Glomerular visceral epithelial cell (primary cell): ENCODE measurements at regions not wholly inside any gene's neighbourhood (a gene's known extent, or its start where the extent isn't known, plus 50 kb on each side); places are given as distances from the start of the nearest gene placed in this dataset.
"Not testable (repeated sequence)": the region's sequence is repeated elsewhere in the genome, so short reads cannot be mapped to it uniquely, and the experiment has no call there.

Experiments used
- DNase-seq: peaks from one replicate; pipeline ENCODE4 v3.0.0-alpha.2; 2016; ENCODE audit errors: extremely low spot score

- DNase-seq: no peak
These were observed 91.1 kb upstream of the B3GAT1 start for GRCh38 chr11:134503100-134503499.

GRCh38 chr11:134502153-134502550 lies 90.1 kb upstream of the B3GAT1 start:
- no peak for DNase-seq

GRCh38 chr11:134501406-134502152 lies 89.5 kb upstream of the B3GAT1 start:
- no peak for DNase-seq

- no peak for DNase-seq
These were observed 88.6 kb upstream of the B3GAT1 start for GRCh38 chr11:134500621-134501020.

- DNase-seq: no peak
These were observed 87.9 kb upstream of the B3GAT1 start for GRCh38 chr11:134499990-134500389.

- DNase-seq: no peak
These were observed 86.5 kb upstream of the B3GAT1 start for GRCh38 chr11:134498326-134499139.

GRCh38 chr11:134497586-134497985 lies 85.5 kb upstream of the B3GAT1 start:
- no peak for DNase-seq

GRCh38 chr11:134496058-134496457 lies 84.0 kb upstream of the B3GAT1 start:
- not testable (repeated sequence) for DNase-seq

- DNase-seq: not testable (repeated sequence)
These were observed 82.4 kb upstream of the B3GAT1 start for GRCh38 chr11:134494395-134494794.

GRCh38 chr11:134492411-134492810 lies 80.4 kb upstream of the B3GAT1 start:
- not testable (repeated sequence) for DNase-seq

- DNase-seq: no peak
These were observed 77.7 kb upstream of the B3GAT1 start for GRCh38 chr11:134489728-134490127.

GRCh38 chr11:134488913-134489312 lies 76.9 kb upstream of the B3GAT1 start:
- DNase-seq: no peak

GRCh38 chr11:134488512-134488911 lies 76.5 kb upstream of the B3GAT1 start:
- DNase-seq: no peak

GRCh38 chr11:134487696-134488095 lies 75.7 kb upstream of the B3GAT1 start:
- DNase-seq: no peak

- DNase-seq: no peak
These were observed 74.7 kb upstream of the B3GAT1 start for GRCh38 chr11:134486704-134487103.

GRCh38 chr11:134486106-134486505 lies 74.1 kb upstream of the B3GAT1 start:
- no peak for DNase-seq

GRCh38 chr11:134485316-134485715 lies 73.3 kb upstream of the B3GAT1 start:
- no peak for DNase-seq

GRCh38 chr11:134483857-134484256 lies 71.8 kb upstream of the B3GAT1 start:
- DNase-seq: no peak

GRCh38 chr11:134483291-134483690 lies 71.2 kb upstream of the B3GAT1 start:
- DNase-seq: no peak

- no peak for DNase-seq
These were observed 70.8 kb upstream of the B3GAT1 start for GRCh38 chr11:134482865-134483264.

GRCh38 chr11:134481933-134482527 lies 70.0 kb upstream of the B3GAT1 start:
- DNase-seq: no peak

GRCh38 chr11:134481135-134481534 lies 69.1 kb upstream of the B3GAT1 start:
- no peak for DNase-seq
